HG02970 (cell line): ENCODE measurements at regions not wholly inside any gene's neighbourhood (a gene's known extent, or its start where the extent isn't known, plus 50 kb on each side); places are given as distances from the start of the nearest gene placed in this dataset.

ENCODE experiments used
- ATAC-seq: cut with Tn5 transposase; IDR thresholded peaks from one replicate; pipeline ENCODE4 v1.9.1; 2021; ENCODE audit warnings: mild to moderate bottlenecking, moderate library complexity, moderate number of reproducible peaks; ENCODE audit not compliant: unreplicated experiment, low FRiP score

GRCh38 chr13:40179445-40180281 is 486.8 kb downstream of the FOXO1 start:
- no peak for ATAC-seq

GRCh38 chr13:40180776-40181175 is 485.7 kb downstream of the FOXO1 start:
- ATAC-seq, result no peak

- no peak for ATAC-seq
Measured at GRCh38 chr13:40181203-40181845, 485.1 kb downstream of the FOXO1 start.

- no peak for ATAC-seq
Measured at GRCh38 chr13:40182591-40182990, 483.9 kb downstream of the FOXO1 start.

GRCh38 chr13:40185414-40185813 is 481.0 kb downstream of the FOXO1 start:
- no peak for ATAC-seq

GRCh38 chr13:40186041-40186440 is 480.4 kb downstream of the FOXO1 start:
- no peak for ATAC-seq

- ATAC-seq, result no peak
Measured at GRCh38 chr13:40186626-40187323, 479.7 kb downstream of the FOXO1 start.

- ATAC-seq, result no peak
Measured at GRCh38 chr13:40187324-40187795, 479.1 kb downstream of the FOXO1 start.

- no peak for ATAC-seq
Measured at GRCh38 chr13:40187841-40188591, 478.4 kb downstream of the FOXO1 start.

GRCh38 chr13:40189426-40189825 is 477.0 kb downstream of the FOXO1 start:
- ATAC-seq, result no peak

GRCh38 chr13:40189898-40190630 is 476.4 kb downstream of the FOXO1 start:
- no peak for ATAC-seq

GRCh38 chr13:40190641-40191100 is 475.8 kb downstream of the FOXO1 start:
- ATAC-seq, result no peak

GRCh38 chr13:40191186-40191980 is 475.1 kb downstream of the FOXO1 start:
- no peak for ATAC-seq

GRCh38 chr13:40192452-40192851 is 474.0 kb downstream of the FOXO1 start:
- no peak for ATAC-seq

- no peak for ATAC-seq
Measured at GRCh38 chr13:40192858-40193257, 473.6 kb downstream of the FOXO1 start.

GRCh38 chr13:40193286-40194223 is 472.9 kb downstream of the FOXO1 start:
- ATAC-seq, result no peak

- no peak for ATAC-seq
Measured at GRCh38 chr13:40194224-40194806, 472.1 kb downstream of the FOXO1 start.
